H1 (cell line): ENCODE measurements at regions not wholly inside any gene's neighbourhood (a gene's known extent, or its start where the extent isn't known, plus 50 kb on each side); places are given as distances from the start of the nearest gene placed in this dataset.

Experiments
- CTCF ChIA-PET: fragments of 300-600 bp; sonication (Branson Sonifier 250); formaldehyde crosslinking; loops from one replicate; lab custom pipeline; 2021; ENCODE audit not compliant: partially characterized antibody; lab: Charles Lee
- POLR2A ChIA-PET: fragments of 300-600 bp; sonication (Branson Sonifier 250); formaldehyde crosslinking; loops from one replicate; lab custom pipeline; 2021; ENCODE audit warnings: inconsistent platforms; ENCODE audit not compliant: partially characterized antibody; lab: Charles Lee
- DNase-seq, 2 experiments: peaks; one replicate each; pipeline versions ENCODE4 v3.0.0 to v3.0.0-alpha.2; 2010 to 2022; ENCODE audit warnings: low spot score in 2 of 2, low read depth in 1 of 2, mixed read lengths in 1 of 2
- FAIRE-seq: peaks from 2 replicates; lab custom pipeline; 2011; peaks lifted over from hg19 to GRCh38; lab: Jason Lieb, UNC
- H2AFZ ChIP-seq: 2 replicates; pipeline ENCODE4 v1.8.1; 2012; ENCODE audit warnings: low read length, inconsistent platforms
- H2AK5ac ChIP-seq: 2 replicates; pipeline ENCODE4 v1.6.1; 2013; ENCODE audit warnings: low read depth, low read length
- H2BK120ac ChIP-seq: replicated peaks from 2 replicates; pipeline ENCODE3; 2013; ENCODE audit warnings: low read depth, low read length, inconsistent platforms
- H2BK12ac ChIP-seq: 2 replicates; pipeline ENCODE4 v1.6.1; 2013; ENCODE audit warnings: low read depth, low read length
- H2BK15ac ChIP-seq: 2 replicates; pipeline ENCODE4 v1.6.1; 2013; ENCODE audit warnings: low read length
- H2BK20ac ChIP-seq: 2 replicates; pipeline ENCODE4 v1.6.1; 2013; ENCODE audit warnings: low read length
- H2BK5ac ChIP-seq: 2 replicates; pipeline ENCODE4 v1.6.1; 2013; ENCODE audit warnings: low read depth, low read length
- H3K14ac ChIP-seq: 2 replicates; pipeline ENCODE4 v1.6.1; 2013; ENCODE audit warnings: inconsistent platforms; ENCODE audit not compliant: insufficient read length
- H3K18ac ChIP-seq: 2 replicates; pipeline ENCODE4 v1.6.1; 2013; ENCODE audit warnings: low read length; ENCODE audit errors: extremely low read depth
- H3K23ac ChIP-seq: 2 replicates; pipeline ENCODE4 v1.6.1; 2013; ENCODE audit warnings: inconsistent platforms; ENCODE audit not compliant: insufficient read length
- H3K23me2 ChIP-seq: 2 replicates; pipeline ENCODE4 v1.6.1; 2013; ENCODE audit warnings: low read depth, low read length
- H3K27ac ChIP-seq: 2 replicates; pipeline ENCODE4 v1.6.1; 2011; ENCODE audit warnings: low read depth, low read length, inconsistent platforms
- H3K27me3 ChIP-seq, 4 experiments: replicated peaks in 1 of 4; 1 replicate in 1 of 4; 2 replicates in 3 of 4; pipeline versions ENCODE4 v1.6.1 to v1.8.1; 2011 to 2013; ENCODE audit warnings: low read length in 3 of 4, mild to moderate bottlenecking in 3 of 4, inconsistent platforms in 2 of 4, mixed read lengths in 2 of 4, moderate library complexity in 1 of 4; ENCODE audit not compliant: control insufficient read depth in 3 of 4, insufficient read depth in 3 of 4; ENCODE audit errors: extremely low read depth in 1 of 4
- H3K36me3 ChIP-seq, 4 experiments: 2 replicates each; pipeline versions ENCODE4 v1.6.1 to v1.8.1; 2011 to 2013; ENCODE audit warnings: mild to moderate bottlenecking in 4 of 4, low read length in 3 of 4, moderate library complexity in 2 of 4, control low read depth in 1 of 4, inconsistent platforms in 1 of 4; ENCODE audit not compliant: insufficient read depth in 4 of 4, control insufficient read depth in 2 of 4
- H3K4ac ChIP-seq: replicated peaks from 2 replicates; pipeline ENCODE3; 2013; ENCODE audit warnings: low read length, low read depth, mixed read lengths, inconsistent platforms; ENCODE audit not compliant: insufficient read length
- H3K4me1 ChIP-seq, 4 experiments: replicated peaks in 1 of 4; 1 replicate in 1 of 4; 2 replicates in 3 of 4; pipeline versions ENCODE4 v1.6.1 to v1.8.1; 2011 to 2013; ENCODE audit warnings: low read length in 3 of 4, inconsistent platforms in 2 of 4, mixed read lengths in 1 of 4; ENCODE audit not compliant: insufficient read depth in 4 of 4, control insufficient read depth in 3 of 4
- H3K4me2 ChIP-seq, 2 experiments: 2 replicates each; pipeline versions ENCODE4 v1.6.1 to v1.8.1; 2011 to 2013; ENCODE audit warnings: low read depth in 2 of 2, low read length in 2 of 2, control low read depth in 1 of 2, inconsistent platforms in 1 of 2, mild to moderate bottlenecking in 1 of 2; ENCODE audit not compliant: insufficient read depth in 1 of 2
- H3K4me3 ChIP-seq, 4 experiments: fragments of 200-600, 300-600 bp in 1 of 4; sonication (generic), shearing (Covaris generic), sonication (Bioruptor Twin) in 1 of 4; 2 replicates each; pipeline versions ENCODE4 v1.5.1 to v1.8.1; 2011 to 2016; ENCODE audit warnings: low read length in 4 of 4, low read depth in 3 of 4, control low read depth in 2 of 4, inconsistent platforms in 2 of 4, mild to moderate bottlenecking in 2 of 4, mixed read lengths in 1 of 4, moderate library complexity in 1 of 4; ENCODE audit not compliant: insufficient read depth in 2 of 4; ENCODE audit errors: extremely low read depth in 1 of 4
- H3K56ac ChIP-seq: replicated peaks from 2 replicates; pipeline ENCODE3; 2013; ENCODE audit warnings: low read depth, mild to moderate bottlenecking, mixed read lengths, low read length, inconsistent platforms; ENCODE audit not compliant: insufficient read length
- H3K79me1 ChIP-seq: 2 replicates; pipeline ENCODE4 v1.6.1; 2013; ENCODE audit warnings: low read depth, low read length, control low read depth
- H3K79me2 ChIP-seq, 2 experiments: 2 replicates each; pipeline versions ENCODE4 v1.6.1 to v1.8.1; 2012 to 2013; ENCODE audit warnings: low read length in 2 of 2, mild to moderate bottlenecking in 2 of 2, inconsistent platforms in 1 of 2; ENCODE audit not compliant: insufficient read depth in 2 of 2, control insufficient read depth in 1 of 2
- H3K9ac ChIP-seq, 4 experiments: replicated peaks in 1 of 4; 1 replicate in 1 of 4; 2 replicates in 3 of 4; pipeline versions ENCODE4 v1.6.1 to v1.8.1; 2011 to 2013; ENCODE audit warnings: low read depth in 3 of 4, low read length in 3 of 4, control low read depth in 2 of 4, mild to moderate bottlenecking in 2 of 4, moderate library complexity in 2 of 4, inconsistent platforms in 1 of 4; ENCODE audit errors: extremely low read depth in 1 of 4
- H3K9me3 ChIP-seq, 2 experiments: 2 replicates each; pipeline versions ENCODE4 v1.6.1 to v1.8.1; 2012 to 2013; ENCODE audit warnings: mild to moderate bottlenecking in 2 of 2, moderate library complexity in 2 of 2, control low read depth in 1 of 2, inconsistent platforms in 1 of 2, low read depth in 1 of 2, low read length in 1 of 2, mixed read lengths in 1 of 2; ENCODE audit not compliant: insufficient read depth in 2 of 2
- H4K20me1 ChIP-seq, 2 experiments: replicated peaks in 1 of 2; 2 replicates each; pipeline versions ENCODE3 to v1.8.1; 2011 to 2013; ENCODE audit warnings: inconsistent platforms in 2 of 2, low read length in 2 of 2, mild to moderate bottlenecking in 1 of 2; ENCODE audit not compliant: insufficient read depth in 2 of 2, control insufficient read depth in 1 of 2
- H4K5ac ChIP-seq: 2 replicates; pipeline ENCODE4 v1.6.1; 2013; ENCODE audit warnings: low read length, low read depth, mixed read lengths, inconsistent platforms; ENCODE audit not compliant: insufficient read length
- H4K8ac ChIP-seq: 2 replicates; pipeline ENCODE4 v1.8.0; 2013; ENCODE audit warnings: mild to moderate bottlenecking, moderate library complexity, low read length, inconsistent platforms; ENCODE audit not compliant: insufficient read depth; ENCODE audit errors: extremely low read depth
- H4K91ac ChIP-seq: replicated peaks from 2 replicates; pipeline ENCODE3; 2013; ENCODE audit warnings: low read length, mixed read lengths, inconsistent platforms; ENCODE audit not compliant: insufficient read length
- SIX5 ChIP-seq: IDR thresholded peaks from 2 replicates; pipeline ENCODE4 v1.6.1; 2011; ENCODE audit warnings: mild to moderate bottlenecking, low read depth, low read length
- WGBS, 2 experiments: shearing (Covaris generic) in 1 of 2; methylation state at CpG; one replicate each; pipeline versions ENCODE4 v1.1.6 to v1.1.7; 2013 to 2015; ENCODE audit warnings: low lambda C conversion rate in 2 of 2, mixed read lengths in 2 of 2, inconsistent platforms in 1 of 2, low coverage in 1 of 2, missing lambda C conversion rate in 1 of 2; ENCODE audit not compliant: insufficient replicate concordance in 2 of 2, insufficient coverage in 1 of 2, insufficient read length in 1 of 2; ENCODE audit errors: extremely low coverage in 1 of 2, missing lambda C conversion rate in 1 of 2; 5-methylcytosine and 5-hydroxymethylcytosine counted together

DNA sequence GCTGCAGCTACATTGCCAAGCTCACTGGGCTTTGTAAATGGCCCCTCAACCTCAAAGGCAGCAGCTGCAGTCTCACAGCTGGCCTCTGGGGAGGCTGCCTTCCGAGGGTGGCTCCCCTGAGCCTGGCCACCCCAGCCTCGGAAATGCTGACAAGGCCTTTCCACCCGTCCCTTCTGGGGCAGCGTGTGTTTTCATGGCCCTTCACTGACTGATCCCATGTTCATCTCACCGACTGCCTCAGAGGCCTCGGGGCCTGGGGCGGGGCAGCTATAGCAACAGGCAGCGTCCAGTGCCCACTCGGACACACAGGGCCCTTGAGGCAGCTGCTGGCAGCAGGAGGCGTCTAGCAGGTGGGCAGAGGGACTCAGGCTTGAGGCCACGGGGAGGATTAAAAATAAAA is 149.7 kb downstream of the GLI2 start:
- H3K23ac ChIP-seq = no peak overlapping the region
- H3K14ac ChIP-seq = no peak overlapping the region
- CTCF ChIA-PET = interaction anchor here (0.5 to 6.9 kb wide), 29 partner anchors 8 to 492 kb away, joined by 3 to 88 read pairs (median 6); no protein-coding TSS in a partner anchor
- no peak overlapping the region for H3K27ac ChIP-seq
- H2AFZ ChIP-seq = no peak overlapping the region
- H3K23me2 ChIP-seq = no peaks in the 10 kb centered on the region; the same call in 1 of the 2 replicates
- H3K36me3 ChIP-seq = no peaks in the 10 kb centered on the region
- H2AK5ac ChIP-seq = no peak overlapping the region
- H4K5ac ChIP-seq = no peak overlapping the region
- H3K27me3 ChIP-seq = no peaks in the 10 kb centered on the region
- no peak overlapping the region for H2BK15ac ChIP-seq
- DNase-seq = no peak
- no peak overlapping the region for H3K4ac ChIP-seq
- H4K8ac ChIP-seq = no peak overlapping the region
- POLR2A ChIA-PET = interaction anchor here (1.3 to 1.5 kb wide), 2 partner anchors 14 to 17 kb away, joined by 4 to 5 read pairs; no protein-coding TSS in a partner anchor
- H3K9ac ChIP-seq = no peak overlapping the region
- no peak overlapping the region for H3K4me3 ChIP-seq
- no peak overlapping the region for H2BK12ac ChIP-seq
- peaks cover 0 to 16% (median 11%) of the 10 kb centered on the region in 4 experiments; a peak in 6 of 7 replicates for H3K4me1 ChIP-seq
- H3K79me1 ChIP-seq = peaks cover 13% of the 10 kb centered on the region; the same call in 1 of the 2 replicates
- FAIRE-seq = no peak
- H3K18ac ChIP-seq = no peak overlapping the region
- H3K79me2 ChIP-seq = peaks cover 0 to 61% of the 10 kb centered on the region in 2 experiments; a peak in 2 of 4 replicates
- H2BK5ac ChIP-seq = no peak overlapping the region
- no peak overlapping the region for H3K56ac ChIP-seq
- H4K20me1 ChIP-seq = peaks cover 16% of the 10 kb centered on the region in 2 experiments
- no peaks in the 10 kb centered on the region for H3K9me3 ChIP-seq
- H3K4me2 ChIP-seq = no peak overlapping the region
- H2BK20ac ChIP-seq = no peak overlapping the region
- no peak overlapping the region for H2BK120ac ChIP-seq
- 83% methylated on average over 11 of the region's 11 CpGs; no CpG with 5 or more reads in 1 of the 2 experiments for WGBS, 2 experiments
- no peak overlapping the region for H4K91ac ChIP-seq
- TF ChIP-seq SIX5 = no peak
